GM04503 (cell line): ENCODE measurements at regions not wholly inside any gene's neighbourhood (a gene's known extent, or its start where the extent isn't known, plus 50 kb on each side); places are given as distances from the start of the nearest gene placed in this dataset.

Experiments used
- DNase-seq: peaks from one replicate; pipeline ENCODE4 v3.0.0-alpha.2; 2012; ENCODE audit warnings: low read depth

- no peak for DNase-seq
Measured at GRCh38 chr2:177123048-177123447, 89.5 kb upstream of the HNRNPA3 start.

DNA sequence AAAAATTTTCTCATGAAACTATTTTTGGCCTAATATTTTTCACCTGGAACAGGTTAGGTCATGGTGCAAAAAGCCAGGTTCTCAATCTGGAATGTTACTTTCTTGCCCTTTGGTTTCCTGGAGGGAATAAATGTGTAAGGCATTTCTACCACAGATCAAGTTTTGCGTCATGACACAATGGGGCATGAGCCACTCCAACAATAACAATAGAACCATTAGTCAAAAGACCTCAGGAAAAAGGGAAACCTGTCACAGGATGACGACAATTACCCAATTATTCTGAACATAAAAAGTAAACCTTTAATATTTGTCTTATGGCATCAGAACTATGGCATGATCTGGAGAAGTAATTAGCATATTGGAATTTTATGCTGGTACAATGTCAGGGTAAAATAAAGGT lies 88.2 kb upstream of the HNRNPA3 start:
- DNase-seq = no peak

DNA sequence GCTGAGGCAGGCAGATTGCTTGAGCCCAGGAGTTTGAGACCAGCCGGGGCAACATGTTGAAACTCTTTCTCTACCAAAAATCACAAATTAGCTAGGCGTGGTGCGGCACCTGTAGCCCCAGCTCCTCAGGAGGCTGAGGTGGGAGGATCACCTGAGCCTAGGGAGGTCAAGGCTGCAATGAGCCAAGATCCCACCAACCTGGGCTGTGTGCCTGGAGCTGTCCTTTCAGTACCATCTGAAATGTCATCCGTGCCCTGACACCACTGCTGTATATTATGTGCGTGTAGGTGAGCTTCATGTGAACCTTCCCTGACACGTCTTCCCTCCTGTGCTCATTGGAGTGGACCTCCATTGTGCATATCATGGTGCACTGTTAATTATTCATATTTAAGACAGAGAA lies 84.8 kb upstream of the HNRNPA3 start:
- DNase-seq = no peak

GRCh38 chr2:177129610-177130009 lies 83.0 kb upstream of the HNRNPA3 start:
- DNase-seq = no peak

- DNase-seq = no peak
Measured at GRCh38 chr2:177131858-177132257, 80.7 kb upstream of the HNRNPA3 start.

- no peak for DNase-seq
Measured at GRCh38 chr2:177138823-177139222, 73.8 kb upstream of the HNRNPA3 start.

- no peak for DNase-seq
Measured at GRCh38 chr2:177141866-177142265, 70.7 kb upstream of the HNRNPA3 start.

DNA sequence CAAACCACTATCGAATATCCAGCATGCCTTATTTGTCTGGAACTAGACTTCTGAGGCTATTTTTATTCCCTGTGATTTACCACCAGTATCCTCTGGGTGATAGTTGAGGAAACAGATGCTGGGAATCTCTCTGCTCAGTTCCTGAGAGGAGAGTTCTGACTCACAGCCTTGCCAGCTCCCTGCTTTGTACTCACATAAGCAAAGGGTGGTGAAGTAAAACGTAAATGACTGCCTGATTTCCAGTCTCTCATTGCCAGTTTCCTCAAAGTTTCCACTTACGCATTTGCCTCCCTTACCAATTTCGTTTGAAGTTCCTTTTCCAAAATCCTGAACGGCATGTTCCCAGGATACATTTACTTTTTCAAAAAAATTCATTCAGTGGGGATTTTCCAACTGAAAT lies 69.2 kb upstream of the HNRNPA3 start:
- DNase-seq = peak; percentile 35

DNA sequence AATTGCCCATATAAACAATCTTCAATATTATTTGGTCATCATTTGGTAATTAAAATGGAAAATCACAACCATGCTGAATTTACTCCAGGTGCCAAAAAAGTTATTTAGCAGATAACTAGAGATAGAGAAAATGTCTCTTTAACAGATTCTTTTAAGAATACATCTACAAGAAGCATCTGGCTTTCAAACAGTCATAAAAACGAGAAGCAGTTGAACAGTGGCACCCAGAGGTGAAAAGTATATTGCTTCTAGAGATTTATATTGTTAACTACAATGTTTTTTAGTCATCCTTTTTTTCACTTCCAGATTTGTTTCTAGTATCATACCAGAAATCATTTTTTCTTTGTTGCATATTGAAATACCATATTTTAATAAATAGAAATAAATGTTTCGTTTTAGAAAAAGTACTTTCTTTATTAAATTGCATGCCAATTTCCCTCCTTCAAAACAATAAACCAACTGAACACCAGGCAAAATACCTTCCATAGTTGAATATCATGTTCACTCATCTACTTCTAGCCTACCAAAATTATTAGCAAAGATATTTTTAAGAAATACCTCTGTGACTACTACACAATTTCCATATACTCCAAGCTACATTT lies 65.4 kb upstream of the HNRNPA3 start:
- DNase-seq = peak; percentile 18

DNA sequence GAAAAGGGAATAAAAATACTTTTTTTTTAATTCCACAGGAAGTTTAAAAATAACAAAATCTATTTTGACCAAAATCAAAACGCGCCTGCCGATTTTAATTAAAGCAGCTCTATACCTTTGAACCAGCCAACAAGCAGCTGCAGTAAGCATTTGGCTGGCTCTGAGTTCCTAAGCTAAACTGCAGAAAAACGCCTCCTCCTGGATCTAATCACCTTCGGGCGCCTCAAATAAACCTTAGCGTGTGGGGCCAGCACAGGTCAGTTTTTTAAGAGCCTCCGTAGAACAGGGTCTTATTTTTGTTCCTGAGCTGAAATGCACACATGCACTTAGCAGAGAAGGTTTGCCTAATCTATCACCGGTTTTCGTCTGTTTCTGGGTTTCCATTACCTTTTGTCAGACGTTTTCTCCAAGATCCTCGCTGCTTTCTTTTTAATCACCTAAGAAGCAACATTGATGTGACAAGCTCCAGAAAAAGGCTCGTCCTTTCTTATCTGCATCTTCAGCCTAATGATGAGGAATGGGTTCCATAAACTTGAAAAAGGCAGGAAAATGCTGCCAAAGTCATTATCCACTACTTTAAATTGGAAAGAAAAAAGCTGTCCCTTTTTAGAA lies 64.7 kb upstream of the HNRNPA3 start:
- no peak for DNase-seq

- no peak for DNase-seq
Measured at GRCh38 chr2:177148477-177149154, 64.0 kb upstream of the HNRNPA3 start.

GRCh38 chr2:177149155-177149503 lies 63.5 kb upstream of the HNRNPA3 start:
- DNase-seq = no peak

GRCh38 chr2:177153805-177154204 lies 58.8 kb upstream of the HNRNPA3 start:
- DNase-seq = no peak

- DNase-seq = no peak
Measured at GRCh38 chr2:177154809-177155208, 57.8 kb upstream of the HNRNPA3 start.

- DNase-seq = no peak
Measured at GRCh38 chr2:177155631-177156030, 57.0 kb upstream of the HNRNPA3 start.

DNA sequence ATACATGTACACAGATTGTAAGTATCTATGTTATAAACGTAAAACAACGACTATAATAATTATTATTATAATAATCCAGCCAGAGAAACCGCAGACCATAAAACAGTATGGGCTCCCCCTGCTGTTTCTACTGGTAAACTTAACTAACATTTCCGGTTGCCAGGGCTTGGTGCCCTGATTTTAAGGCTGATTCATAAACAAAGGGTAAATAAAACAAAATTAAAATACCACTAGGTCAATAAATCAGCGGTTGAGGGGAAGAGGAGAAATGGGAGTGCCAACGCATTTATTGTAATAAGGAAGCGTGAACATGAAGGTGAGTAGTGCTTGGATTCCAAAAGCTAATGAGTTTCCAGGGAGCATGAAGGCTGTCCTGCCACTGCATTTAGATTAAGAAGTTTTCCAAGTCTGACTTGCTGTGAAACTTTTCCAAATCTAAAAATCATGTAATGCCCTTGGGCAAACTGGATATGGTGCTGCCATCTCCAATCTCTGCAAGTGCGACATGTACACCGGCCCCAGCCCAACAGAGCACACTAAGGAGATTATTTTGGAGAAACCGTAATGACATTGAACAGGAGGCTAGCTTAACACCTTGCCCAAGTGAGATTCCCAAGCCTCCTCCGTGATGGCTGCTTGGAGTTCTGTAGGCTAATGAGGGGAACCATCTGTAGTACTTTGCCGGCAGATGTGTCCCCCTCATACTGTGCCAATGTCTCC lies 50.7 kb upstream of the HNRNPA3 start:
- DNase-seq = no peak
